ENCODE measurements at regions not wholly inside any gene's neighbourhood (a gene's known extent, or its start where the extent isn't known, plus 50 kb on each side); places are given as distances from the start of the nearest gene placed in this dataset.

DNA sequence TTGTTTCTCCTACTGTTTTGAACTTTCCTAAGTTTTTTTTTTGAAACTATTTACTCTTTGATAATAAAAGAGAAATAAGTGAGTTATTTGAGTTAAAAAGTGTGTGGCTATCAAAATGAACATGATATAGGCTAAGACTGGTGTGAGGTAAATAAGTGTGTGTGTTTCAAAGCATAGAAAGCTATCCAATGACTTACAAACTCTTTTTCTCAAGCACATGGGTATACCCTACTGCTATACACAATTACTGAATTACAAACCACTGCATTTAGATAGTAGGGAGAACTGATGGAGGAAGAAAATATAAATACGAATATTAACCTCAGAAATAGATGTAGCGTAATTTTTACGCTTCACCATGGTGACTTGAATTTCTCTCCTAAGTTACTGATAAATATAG lies 305.8 kb upstream of the ANXA10 start:
- no peaks in the 10 kb centered on the region for H3K36me3 ChIP-seq
- 93 to 96% (median 94%) methylated on average over 3 of the region's 3 CpGs for WGBS, 4 donors
- ATAC-seq = no peak

DNA sequence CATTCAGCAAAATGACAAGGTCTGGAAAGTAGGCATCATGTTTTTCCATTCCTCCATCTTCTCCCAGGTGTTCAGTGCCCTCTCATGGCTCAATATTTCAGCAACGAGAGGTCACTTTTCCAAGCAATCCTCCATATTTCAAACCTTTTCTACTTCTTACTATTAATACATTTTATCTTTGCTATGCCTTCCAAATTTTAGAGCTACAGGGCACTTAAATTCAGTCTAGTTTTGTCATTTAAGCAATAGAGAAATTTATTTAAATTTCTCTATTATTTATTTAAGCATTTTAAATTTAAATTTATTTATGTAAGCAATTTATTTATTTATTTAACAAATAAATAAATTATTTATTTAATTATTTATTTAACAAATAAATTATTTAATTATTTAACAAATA lies 305.1 kb upstream of the ANXA10 start:
- Histone ChIP-seq H3K27ac (no peak overlapping the region), H3K4me1 (no peaks in the 10 kb centered on the region), H3K9me3 (peaks cover 0 to 1% (median 0%) of the 10 kb centered on the region in 12 donors), H3K36me3 (no peaks in the 10 kb centered on the region), H3K27me3 (no peaks in the 10 kb centered on the region), H3K4me3 (no peak overlapping the region)
- ATAC-seq (no peak), DNase-seq (no peak)
- TF ChIP-seq, protein P1, sequence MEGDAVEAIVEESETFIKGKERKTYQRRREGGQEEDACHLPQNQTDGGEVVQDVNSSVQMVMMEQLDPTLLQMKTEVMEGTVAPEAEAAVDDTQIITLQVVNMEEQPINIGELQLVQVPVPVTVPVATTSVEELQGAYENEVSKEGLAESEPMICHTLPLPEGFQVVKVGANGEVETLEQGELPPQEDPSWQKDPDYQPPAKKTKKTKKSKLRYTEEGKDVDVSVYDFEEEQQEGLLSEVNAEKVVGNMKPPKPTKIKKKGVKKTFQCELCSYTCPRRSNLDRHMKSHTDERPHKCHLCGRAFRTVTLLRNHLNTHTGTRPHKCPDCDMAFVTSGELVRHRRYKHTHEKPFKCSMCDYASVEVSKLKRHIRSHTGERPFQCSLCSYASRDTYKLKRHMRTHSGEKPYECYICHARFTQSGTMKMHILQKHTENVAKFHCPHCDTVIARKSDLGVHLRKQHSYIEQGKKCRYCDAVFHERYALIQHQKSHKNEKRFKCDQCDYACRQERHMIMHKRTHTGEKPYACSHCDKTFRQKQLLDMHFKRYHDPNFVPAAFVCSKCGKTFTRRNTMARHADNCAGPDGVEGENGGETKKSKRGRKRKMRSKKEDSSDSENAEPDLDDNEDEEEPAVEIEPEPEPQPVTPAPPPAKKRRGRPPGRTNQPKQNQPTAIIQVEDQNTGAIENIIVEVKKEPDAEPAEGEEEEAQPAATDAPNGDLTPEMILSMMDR (IDR thresholded peaks at IDR 0.05) = no peak
- no peak for TF ChIP-seq POLR2A (IDR thresholded peaks at IDR 0.05)
- WGBS, 4 donors = 86 to 91% (median 86%) methylated on average over 1 of the region's 1 CpG
- intact Hi-C loops (cut with DNase I) = no loop called here

More for the DNA sequence above, 305.8 kb upstream of the ANXA10 start:
- H3K27ac ChIP-seq = no peak overlapping the region
- H3K4me3 ChIP-seq = no peak overlapping the region
- no peak for TF ChIP-seq POLR2A (IDR thresholded peaks at IDR 0.05)
- TF ChIP-seq, protein P1 (IDR thresholded peaks at IDR 0.05) = no peak
- H3K4me1 ChIP-seq = no peaks in the 10 kb centered on the region
- intact Hi-C loops (cut with DNase I) = no loop called here
- H3K27me3 ChIP-seq = no peaks in the 10 kb centered on the region
- DNase-seq = no peak
- peaks cover 0 to 8% (median 0%) of the 10 kb centered on the region in 12 donors for H3K9me3 ChIP-seq

DNA sequence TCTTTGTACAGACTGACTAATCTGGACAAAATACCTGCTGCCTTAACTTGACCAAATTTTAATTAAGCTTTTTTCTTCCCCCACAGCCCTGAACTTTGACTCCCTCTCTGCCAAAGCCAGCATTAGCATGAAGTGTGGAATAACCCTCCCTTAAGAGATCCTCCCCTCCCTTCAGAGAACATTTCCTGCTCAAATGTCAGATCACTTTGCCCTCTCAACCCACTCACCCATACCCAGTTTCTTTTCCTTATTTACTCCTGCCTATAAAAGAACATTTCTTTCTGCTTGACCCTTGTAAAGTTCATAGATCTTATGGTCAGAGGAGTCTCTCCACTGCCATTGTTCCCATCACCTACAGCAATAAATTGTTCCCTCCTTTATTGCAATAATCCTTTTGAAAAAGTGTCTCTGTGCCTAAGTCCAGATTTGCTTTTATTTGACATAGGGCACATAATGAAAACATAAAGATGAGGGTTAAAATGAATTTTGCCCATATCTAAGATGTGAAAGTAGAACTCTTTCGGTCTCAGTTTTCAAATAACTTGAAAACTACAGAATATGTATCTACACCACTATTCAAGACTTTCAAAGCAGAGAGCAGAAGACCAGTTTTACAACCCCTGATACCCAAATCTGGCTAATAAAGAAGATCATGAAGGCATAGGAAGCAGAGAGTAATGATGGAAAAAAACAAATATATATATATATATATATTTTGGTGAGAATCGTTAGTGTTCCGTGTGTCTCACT lies 289.7 kb upstream of the ANXA10 start:
- Histone ChIP-seq H3K4me1 (no peaks in the 10 kb centered on the region), H3K27me3 (no peaks in the 10 kb centered on the region), H3K4me3 (no peak overlapping the region), H3K27ac (no peak overlapping the region), H3K36me3 (no peaks in the 10 kb centered on the region), H3K9me3 (no peaks in the 10 kb centered on the region)
- intact Hi-C loops (cut with DNase I) = no loop called here
- DNase-seq (no peak), ATAC-seq (no peak)
- TF ChIP-seq POLR2A (IDR thresholded peaks at IDR 0.05) = no peak
- TF ChIP-seq, protein P1 (IDR thresholded peaks at IDR 0.05) = no peak
- WGBS, 4 donors = 83 to 89% (median 86%) methylated on average over 3 of the region's 3 CpGs

DNA sequence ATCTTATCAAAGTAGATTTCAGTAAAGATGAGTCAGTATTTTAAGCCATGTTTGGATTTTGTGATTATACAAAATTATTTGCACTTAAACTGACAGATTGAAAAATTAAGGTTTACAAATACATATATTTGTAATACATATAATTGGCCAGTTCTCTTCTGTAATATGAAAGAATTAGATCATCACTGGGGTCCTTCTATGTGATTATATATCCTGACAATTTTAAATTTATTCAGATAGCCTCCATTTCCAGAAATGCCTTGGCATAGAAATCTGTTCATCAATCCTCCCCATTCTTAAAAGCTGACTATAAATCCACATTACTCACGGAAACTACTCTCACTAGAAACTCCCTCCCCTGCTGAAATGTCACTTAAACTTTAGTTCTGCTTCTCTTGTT lies 280.4 kb upstream of the ANXA10 start:
- WGBS, 4 donors = 49 to 63% (median 55%) methylated on average over 1 of the region's 1 CpG
- DNase-seq (no peak), ATAC-seq (no peak)
- Histone ChIP-seq H3K4me3 (no peak overlapping the region), H3K27me3 (no peaks in the 10 kb centered on the region), H3K4me1 (no peaks in the 10 kb centered on the region), H3K9me3 (peaks cover 0 to 16% (median 8%) of the 10 kb centered on the region in 12 donors), H3K27ac (no peak overlapping the region), H3K36me3 (no peaks in the 10 kb centered on the region)
- intact Hi-C loops (cut with DNase I) = no loop called here
- TF ChIP-seq, protein P1 (IDR thresholded peaks at IDR 0.05) = no peak
- no peak for TF ChIP-seq POLR2A (IDR thresholded peaks at IDR 0.05)

Data from heart left ventricle (tissue), 16 donors.